EH (cell line): ENCODE measurements at regions not wholly inside any gene's neighbourhood (a gene's known extent, or its start where the extent isn't known, plus 50 kb on each side); places are given as distances from the start of the nearest gene placed in this dataset.

Source experiments
- DNase-seq: peaks from one replicate; pipeline ENCODE4 v3.0.0-alpha.2; 2015; ENCODE audit warnings: low read depth

GRCh38 chr5:124647352-124647751 lies 99.1 kb downstream of the ZNF608 start:
- DNase-seq: no peak

GRCh38 chr5:124645396-124645795 lies 101.0 kb downstream of the ZNF608 start:
- no peak for DNase-seq

GRCh38 chr5:124644582-124644981 lies 101.9 kb downstream of the ZNF608 start:
- no peak for DNase-seq

GRCh38 chr5:124644138-124644537 lies 102.3 kb downstream of the ZNF608 start:
- peak; percentile 40 for DNase-seq

- no peak for DNase-seq
These were observed 103.1 kb downstream of the ZNF608 start for GRCh38 chr5:124643336-124643735.

- no peak for DNase-seq
These were observed 104.3 kb downstream of the ZNF608 start for GRCh38 chr5:124642151-124642550.

GRCh38 chr5:124641154-124641792 lies 105.2 kb downstream of the ZNF608 start:
- DNase-seq: no peak

GRCh38 chr5:124639095-124639665 lies 107.3 kb downstream of the ZNF608 start:
- DNase-seq: no peak

- DNase-seq: no peak
These were observed 109.4 kb downstream of the ZNF608 start for GRCh38 chr5:124637011-124637410.

- DNase-seq: peak; percentile 74
These were observed 111.6 kb downstream of the ZNF608 start for GRCh38 chr5:124634741-124635323.

GRCh38 chr5:124634228-124634739 lies 112.2 kb downstream of the ZNF608 start:
- peak; percentile 82 for DNase-seq

- no peak for DNase-seq
These were observed 113.2 kb downstream of the ZNF608 start for GRCh38 chr5:124633209-124633608.

- no peak for DNase-seq
These were observed 114.4 kb downstream of the ZNF608 start for GRCh38 chr5:124631874-124632550.

- peak; percentile 76 for DNase-seq
These were observed 115.4 kb downstream of the ZNF608 start for GRCh38 chr5:124630767-124631704.

- peak; percentile 97 for DNase-seq
These were observed 117.5 kb downstream of the ZNF608 start for GRCh38 chr5:124628721-124629596.

GRCh38 chr5:124627815-124628595 lies 118.4 kb downstream of the ZNF608 start:
- peak; percentile 20 for DNase-seq

- DNase-seq: no peak
These were observed 120.4 kb downstream of the ZNF608 start for GRCh38 chr5:124626053-124626452.

GRCh38 chr5:124623265-124623664 lies 123.2 kb downstream of the ZNF608 start:
- DNase-seq: no peak

- DNase-seq: no peak
These were observed 123.6 kb downstream of the ZNF608 start for GRCh38 chr5:124622851-124623250.

GRCh38 chr5:124621279-124621678 lies 125.2 kb downstream of the ZNF608 start:
- no peak for DNase-seq
